ENCODE measurements at regions not wholly inside any gene's neighbourhood (a gene's known extent, or its start where the extent isn't known, plus 50 kb on each side); places are given as distances from the start of the nearest gene placed in this dataset.

DNA sequence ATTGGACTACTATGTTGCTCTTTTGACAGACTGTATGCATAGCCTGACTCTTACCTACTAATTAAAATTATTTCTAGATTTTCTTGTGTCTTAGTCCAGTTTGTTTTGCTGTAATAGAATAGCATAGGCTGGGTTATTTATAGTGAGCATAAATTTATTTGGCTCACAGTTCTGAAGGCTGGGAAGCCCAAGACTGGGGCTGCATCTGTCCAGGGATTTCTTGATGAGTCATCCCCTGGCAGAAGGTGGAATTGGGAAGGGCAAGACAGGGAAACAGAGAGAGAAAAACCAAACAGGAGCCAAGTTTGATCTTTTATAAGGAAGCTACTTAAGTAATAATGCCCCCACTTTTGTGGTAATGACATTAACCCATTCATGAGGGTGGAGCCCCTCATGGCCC lies 759.2 kb upstream of the LRFN5 start:
- TF ChIP-seq ZNF274 (IDR thresholded peaks at IDR 0.05; ENCODE audit: low read depth, low read length) (no peak), YY1 (IDR thresholded peaks at IDR 0.05; ENCODE audit: insufficient read depth, insufficient read length) (no peak), SUZ12 (IDR thresholded peaks at IDR 0.05; ENCODE audit: extremely low read depth, insufficient read depth, insufficient read length) (no peak)
